Lower leg skin (tissue), 3 donors: ENCODE measurements at regions not wholly inside any gene's neighbourhood (a gene's known extent, or its start where the extent isn't known, plus 50 kb on each side); places are given as distances from the start of the nearest gene placed in this dataset.

Experiments
- POLR2A ChIP-seq, 2 donors: fragments of 450-650 bp; IDR thresholded peaks; one replicate each; pipeline ENCODE4 v1.6.1; 2016 to 2017; ENCODE audit warnings: antibody characterized with exemption in 2 of 2, mild to moderate bottlenecking in 1 of 2, moderate library complexity in 1 of 2
- TF ChIP-seq, protein P1 (sequence below), 3 donors: fragments of 450-650 bp; IDR thresholded peaks; one replicate each; pipeline ENCODE4 v1.5.1; 2016; ENCODE audit warnings: antibody characterized with exemption in 3 of 3, mild to moderate bottlenecking in 3 of 3, moderate library complexity in 2 of 3

DNA sequence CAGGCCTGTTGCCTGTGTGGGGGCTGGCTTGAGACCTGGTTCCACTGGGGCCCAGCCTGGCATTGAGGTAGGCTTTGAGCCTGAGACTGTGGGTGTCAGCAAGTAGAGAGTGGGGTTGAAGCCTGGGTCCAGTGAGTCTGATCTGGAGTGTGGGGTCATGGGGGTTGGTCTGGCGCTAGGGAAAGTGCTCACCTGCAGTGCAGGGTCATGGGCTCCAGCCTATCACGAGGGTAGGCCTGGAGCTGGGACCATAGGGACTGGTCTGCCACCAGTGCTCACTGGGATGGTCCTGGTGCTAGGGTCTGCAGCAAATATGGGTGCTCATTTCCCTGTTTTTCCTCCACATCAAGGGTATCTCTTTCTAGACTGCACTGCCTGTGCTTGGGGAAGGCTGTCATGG is 95.4 kb upstream of the KLF14 start:
- TF ChIP-seq POLR2A (IDR thresholded peaks at IDR 0.05) = no peak
- TF ChIP-seq, protein P1, sequence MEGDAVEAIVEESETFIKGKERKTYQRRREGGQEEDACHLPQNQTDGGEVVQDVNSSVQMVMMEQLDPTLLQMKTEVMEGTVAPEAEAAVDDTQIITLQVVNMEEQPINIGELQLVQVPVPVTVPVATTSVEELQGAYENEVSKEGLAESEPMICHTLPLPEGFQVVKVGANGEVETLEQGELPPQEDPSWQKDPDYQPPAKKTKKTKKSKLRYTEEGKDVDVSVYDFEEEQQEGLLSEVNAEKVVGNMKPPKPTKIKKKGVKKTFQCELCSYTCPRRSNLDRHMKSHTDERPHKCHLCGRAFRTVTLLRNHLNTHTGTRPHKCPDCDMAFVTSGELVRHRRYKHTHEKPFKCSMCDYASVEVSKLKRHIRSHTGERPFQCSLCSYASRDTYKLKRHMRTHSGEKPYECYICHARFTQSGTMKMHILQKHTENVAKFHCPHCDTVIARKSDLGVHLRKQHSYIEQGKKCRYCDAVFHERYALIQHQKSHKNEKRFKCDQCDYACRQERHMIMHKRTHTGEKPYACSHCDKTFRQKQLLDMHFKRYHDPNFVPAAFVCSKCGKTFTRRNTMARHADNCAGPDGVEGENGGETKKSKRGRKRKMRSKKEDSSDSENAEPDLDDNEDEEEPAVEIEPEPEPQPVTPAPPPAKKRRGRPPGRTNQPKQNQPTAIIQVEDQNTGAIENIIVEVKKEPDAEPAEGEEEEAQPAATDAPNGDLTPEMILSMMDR (IDR thresholded peaks at IDR 0.05) = no peak
